PC-3 (cell line): ENCODE measurements at regions not wholly inside any gene's neighbourhood (a gene's known extent, or its start where the extent isn't known, plus 50 kb on each side); places are given as distances from the start of the nearest gene placed in this dataset.

ENCODE experiments used
- ATAC-seq: fragments of 200-7000 bp; cut with Tn5 transposase; 2 replicates; pipeline ENCODE4 v1.9.1; 2020; ENCODE audit warnings: mild to moderate bottlenecking, moderate library complexity
- BruUV-seq: library from RNA; stranded (reverse); fragments of 400-500 nt; replicated peaks from 2 replicates; lab custom pipeline; 2021; lab: Mats Ljungman, UMichigan
- CTCF ChIA-PET: fragments of 300-600 bp; sonication (Branson Sonifier 250); formaldehyde crosslinking; loops from one replicate; lab custom pipeline; 2022; ENCODE audit warnings: antibody characterized with exemption; lab: Charles Lee
- POLR2A ChIA-PET: fragments of 300-600 bp; sonication (Branson Sonifier 250); formaldehyde crosslinking; loops from one replicate; lab custom pipeline; 2022; ENCODE audit warnings: antibody characterized with exemption; ENCODE audit not compliant: unreplicated experiment; lab: Charles Lee
- DNase-seq: peaks from one replicate; pipeline ENCODE4 v3.0.0-alpha.2; 2015
- H2AFZ ChIP-seq: fragments of 300-600 bp; sonication (generic); 2 replicates; pipeline ENCODE4 v1.6.0; 2016; ENCODE audit warnings: antibody characterized with exemption, low read length
- H3F3A ChIP-seq: fragments of 300-600 bp; sonication (generic); one replicate; pipeline ENCODE4 v1.6.0; 2017; ENCODE audit warnings: antibody characterized with exemption, low read length, control low read depth, mild to moderate bottlenecking; ENCODE audit not compliant: unreplicated experiment
- H3K27ac ChIP-seq: fragments of 300-600 bp; sonication (generic); 2 replicates; pipeline ENCODE4 v1.5.1; 2016; ENCODE audit warnings: mild to moderate bottlenecking, low read length
- H3K27me3 ChIP-seq: fragments of 300-600 bp; sonication (generic); 2 replicates; pipeline ENCODE4 v1.6.1; 2016; ENCODE audit warnings: low read length, mixed read lengths
- H3K36me3 ChIP-seq: fragments of 300-600 bp; sonication (generic); 2 replicates; pipeline ENCODE4 v1.6.1; 2016; ENCODE audit warnings: low read depth, mixed run types, low read length, mixed read lengths
- H3K4me1 ChIP-seq: fragments of 300-600 bp; sonication (generic); 2 replicates; pipeline ENCODE4 v1.5.1; 2016; ENCODE audit warnings: low read length; ENCODE audit not compliant: insufficient read depth
- H3K4me2 ChIP-seq: fragments of 300-600 bp; sonication (generic); 2 replicates; pipeline ENCODE4 v1.6.0; 2016; ENCODE audit warnings: low read length
- H3K4me3 ChIP-seq: fragments of 300-600 bp; sonication (generic); 2 replicates; pipeline ENCODE4 v1.5.1; 2016; ENCODE audit warnings: mild to moderate bottlenecking, low read length, mixed read lengths
- H3K79me2 ChIP-seq: fragments of 300-600 bp; sonication (generic); 2 replicates; pipeline ENCODE4 v1.6.1; 2017; ENCODE audit warnings: low read length, mixed read lengths
- H3K9ac ChIP-seq: fragments of 300-600 bp; sonication (generic); 2 replicates; pipeline ENCODE4 v1.6.0; 2016; ENCODE audit warnings: mild to moderate bottlenecking, low read length
- H3K9me2 ChIP-seq: fragments of 300-600 bp; sonication (generic); replicated peaks from 2 replicates; pipeline ENCODE4 v1.6.1; 2016; ENCODE audit warnings: mixed run types, low read length, mixed read lengths
- H3K9me3 ChIP-seq: fragments of 300-600 bp; sonication (generic); 2 replicates; pipeline ENCODE4 v1.6.1; 2016; ENCODE audit warnings: low read length, mixed read lengths
- H4K20me1 ChIP-seq: fragments of 300-600 bp; sonication (generic); 2 replicates; pipeline ENCODE4 v1.6.1; 2016; ENCODE audit warnings: low read length, mixed read lengths
- CTCF ChIP-seq: fragments of 300-600 bp; sonication (generic); conservative IDR thresholded peaks from 2 replicates; pipeline ENCODE4 v1.5.1; 2017; ENCODE audit warnings: antibody characterized with exemption, low read depth, mild to moderate bottlenecking, low read length
- EZH2 ChIP-seq: fragments of 300-600 bp; sonication (generic); IDR thresholded peaks from one replicate; pipeline ENCODE4 v1.6.1; 2017; ENCODE audit warnings: antibody characterized with exemption, mild to moderate bottlenecking, low read length; ENCODE audit not compliant: unreplicated experiment
- EZH2phosphoT487 ChIP-seq: fragments of 300-600 bp; sonication (generic); IDR thresholded peaks from 2 replicates; pipeline ENCODE4 v1.6.1; 2018; ENCODE audit warnings: mild to moderate bottlenecking, antibody characterized with exemption, low read length, borderline replicate concordance
- intact Hi-C: fragments of 100-400 bp; cut with micrococcal nuclease; formaldehyde crosslinking; loops from 2 replicates; pipeline ENCODE4 v1.9.0; 2023

GRCh38 chr5:20497356-20497755, 509.4 kb upstream of the CDH18 start:
- ChIA-PET POLR2A (no interaction called here), CTCF (no interaction called here)
- H3K9me2 ChIP-seq = no peaks in the 10 kb centered on the region
- H3K36me3 ChIP-seq = no peaks in the 10 kb centered on the region
- H3K9me3 ChIP-seq = no peaks in the 10 kb centered on the region
- H3K9ac ChIP-seq = no peak overlapping the region
- no peaks in the 10 kb centered on the region for H4K20me1 ChIP-seq
- no peaks in the 10 kb centered on the region for H3F3A ChIP-seq
- peak; percentile 63 for DNase-seq
- no peak overlapping the region for H3K4me2 ChIP-seq
- ATAC-seq = peak; percentile 99
- no TSS peak for BruUV-seq
- no peaks in the 10 kb centered on the region for H3K27me3 ChIP-seq
- TF ChIP-seq EZH2phosphoT487 (no peak), CTCF (no peak), EZH2 (no peak)
- H3K4me3 ChIP-seq = no peak overlapping the region
- H3K27ac ChIP-seq = no peak overlapping the region
- H3K4me1 ChIP-seq = no peaks in the 10 kb centered on the region
- intact Hi-C loops = no loop called here
- H3K79me2 ChIP-seq = no peaks in the 10 kb centered on the region
- no peak overlapping the region for H2AFZ ChIP-seq

DNA sequence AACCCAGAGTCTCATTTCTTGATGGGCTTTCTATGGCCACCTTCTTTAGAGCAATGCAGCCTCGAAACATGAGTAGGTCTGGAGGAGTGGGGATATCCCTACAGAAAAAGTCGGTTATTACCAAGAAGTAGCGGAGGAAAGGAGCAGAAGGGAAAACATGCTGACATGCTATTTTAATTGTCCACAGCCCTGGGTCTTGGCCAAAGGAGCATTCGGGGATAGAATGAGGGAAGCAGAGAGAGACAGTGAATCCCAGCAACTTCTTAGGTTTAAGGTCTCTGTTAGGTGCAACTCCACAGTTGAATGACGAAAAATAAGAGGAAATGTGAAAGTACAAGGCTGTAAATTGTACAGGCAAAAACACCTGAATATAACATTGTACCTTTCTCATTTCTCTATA, 506.7 kb upstream of the CDH18 start:
- H3K4me1 ChIP-seq = no peaks in the 10 kb centered on the region
- no TSS peak for BruUV-seq
- no peaks in the 10 kb centered on the region for H3K9me3 ChIP-seq
- no peak overlapping the region for H3K9ac ChIP-seq
- H4K20me1 ChIP-seq = no peaks in the 10 kb centered on the region
- H2AFZ ChIP-seq = no peak overlapping the region
- H3K79me2 ChIP-seq = no peaks in the 10 kb centered on the region
- intact Hi-C loops = no loop called here
- no peaks in the 10 kb centered on the region for H3K9me2 ChIP-seq
- H3K27ac ChIP-seq = no peak overlapping the region
- H3K4me2 ChIP-seq = no peak overlapping the region
- TF ChIP-seq EZH2phosphoT487 (no peak), EZH2 (no peak), CTCF (no peak)
- H3K4me3 ChIP-seq = no peak overlapping the region
- no peaks in the 10 kb centered on the region for H3K27me3 ChIP-seq
- ChIA-PET CTCF (no interaction called here), POLR2A (interaction anchor here (0.7 kb wide), 1 partner anchor 167 kb away, joined by 3 read pairs; no protein-coding TSS in a partner anchor)
- DNase-seq (no peak), ATAC-seq (no peak)
- no peaks in the 10 kb centered on the region for H3K36me3 ChIP-seq
- H3F3A ChIP-seq = no peaks in the 10 kb centered on the region

GRCh38 chr5:20486826-20487225, 498.8 kb upstream of the CDH18 start:
- DNase-seq (no peak), ATAC-seq (no peak)
- Histone ChIP-seq H3K4me3 (no peak overlapping the region), H3K36me3 (no peaks in the 10 kb centered on the region), H3K4me1 (no peaks in the 10 kb centered on the region), H3K9me2 (no peaks in the 10 kb centered on the region), H3K9ac (no peak overlapping the region), H4K20me1 (no peaks in the 10 kb centered on the region), H2AFZ (no peak overlapping the region), H3K4me2 (no peak overlapping the region), H3F3A (no peaks in the 10 kb centered on the region), H3K27ac (no peak overlapping the region), H3K27me3 (no peaks in the 10 kb centered on the region), H3K79me2 (no peaks in the 10 kb centered on the region), H3K9me3 (no peaks in the 10 kb centered on the region)
- ChIA-PET POLR2A (no interaction called here), CTCF (no interaction called here)
- intact Hi-C loops = no loop called here
- no peak for TF ChIP-seq CTCF
- no peak for TF ChIP-seq EZH2
- TF ChIP-seq EZH2phosphoT487 = no peak
- BruUV-seq = no TSS peak
